Mesothelial cell of epicardium (in vitro differentiated cells): ENCODE measurements at regions not wholly inside any gene's neighbourhood (a gene's known extent, or its start where the extent isn't known, plus 50 kb on each side); places are given as distances from the start of the nearest gene placed in this dataset.

Experiments used
- DNase-seq, 2 experiments: peaks; one replicate each; pipeline ENCODE4 v3.0.0; 2021; ENCODE audit warnings: low spot score in 2 of 2; ENCODE audit not compliant: unreplicated experiment in 2 of 2
- H3K27ac Mint-ChIP-seq: 2 replicates; pipeline ENCODE4 v1.8.0; 2021; ENCODE audit warnings: mixed read lengths
- H3K27me3 Mint-ChIP-seq: 2 replicates; pipeline ENCODE4 v1.8.0; 2021; ENCODE audit warnings: low read depth, mixed read lengths
- H3K36me3 Mint-ChIP-seq: 2 replicates; pipeline ENCODE4 v1.8.0; 2021; ENCODE audit warnings: mixed read lengths
- H3K4me1 Mint-ChIP-seq: 2 replicates; pipeline ENCODE4 v1.8.0; 2021; ENCODE audit warnings: mixed read lengths
- H3K4me3 Mint-ChIP-seq: 2 replicates; pipeline ENCODE4 v1.8.0; 2021; ENCODE audit warnings: mild to moderate bottlenecking, moderate library complexity, mixed read lengths
- H3K9me3 Mint-ChIP-seq: 2 replicates; pipeline ENCODE4 v1.8.0; 2021; ENCODE audit warnings: mixed read lengths
- CTCF ChIP-seq: fragments of 200-600 bp; sonication (generic); IDR thresholded peaks from one replicate; pipeline ENCODE4 v1.5.0; 2021; ENCODE audit warnings: antibody characterized with exemption; ENCODE audit not compliant: unreplicated experiment

- Mint-ChIP-seq H3K4me3 (no peak overlapping the region), H3K27me3 (no peaks in the 10 kb centered on the region), H3K27ac (no peak overlapping the region), H3K9me3 (peaks cover 35% of the 10 kb centered on the region), H3K36me3 (peaks cover 3% of the 10 kb centered on the region), H3K4me1 (no peaks in the 10 kb centered on the region)
- DNase-seq, result no peak
- no peak for TF ChIP-seq CTCF
Measured at GRCh38 chr4:136946307-136946907, 585.9 kb downstream of the PCDH18 start.

- no peak overlapping the region for H3K4me3 Mint-ChIP-seq
- peaks cover 9% of the 10 kb centered on the region for H3K4me1 Mint-ChIP-seq
- H3K27ac Mint-ChIP-seq, result no peak overlapping the region
- H3K27me3 Mint-ChIP-seq, result no peaks in the 10 kb centered on the region
- no peak for TF ChIP-seq CTCF
- DNase-seq, result no peak
- no peaks in the 10 kb centered on the region for H3K36me3 Mint-ChIP-seq
- no peaks in the 10 kb centered on the region for H3K9me3 Mint-ChIP-seq
Measured at GRCh38 chr4:136939781-136940180, 592.5 kb downstream of the PCDH18 start.

- H3K27me3 Mint-ChIP-seq, result no peaks in the 10 kb centered on the region
- no peak overlapping the region for H3K4me3 Mint-ChIP-seq
- no peak for DNase-seq
- no peak overlapping the region for H3K27ac Mint-ChIP-seq
- TF ChIP-seq CTCF, result no peak
- H3K36me3 Mint-ChIP-seq, result no peaks in the 10 kb centered on the region
- peaks cover 16% of the 10 kb centered on the region for H3K4me1 Mint-ChIP-seq
- H3K9me3 Mint-ChIP-seq, result no peaks in the 10 kb centered on the region
Measured at GRCh38 chr4:136935871-136936270, 596.4 kb downstream of the PCDH18 start.

GRCh38 chr4:136935305-136935704 lies 597.0 kb downstream of the PCDH18 start:
- no peak for TF ChIP-seq CTCF
- Mint-ChIP-seq H3K36me3 (no peaks in the 10 kb centered on the region), H3K27ac (no peak overlapping the region), H3K4me1 (peaks cover 16% of the 10 kb centered on the region), H3K9me3 (no peaks in the 10 kb centered on the region), H3K4me3 (no peak overlapping the region), H3K27me3 (no peaks in the 10 kb centered on the region)
- no peak for DNase-seq

- Mint-ChIP-seq H3K4me3 (no peak overlapping the region), H3K27me3 (no peaks in the 10 kb centered on the region), H3K9me3 (peaks cover 6% of the 10 kb centered on the region), H3K36me3 (no peaks in the 10 kb centered on the region), H3K4me1 (peaks cover 16% of the 10 kb centered on the region), H3K27ac (no peak overlapping the region)
- DNase-seq, result no peak
- TF ChIP-seq CTCF, result no peak
Measured at GRCh38 chr4:136934601-136935000, 597.7 kb downstream of the PCDH18 start.

GRCh38 chr4:136931781-136932180 lies 600.5 kb downstream of the PCDH18 start:
- Mint-ChIP-seq H3K27me3 (no peaks in the 10 kb centered on the region), H3K4me3 (no peak overlapping the region), H3K27ac (no peak overlapping the region), H3K4me1 (peaks cover 16% of the 10 kb centered on the region), H3K36me3 (peaks cover 1% of the 10 kb centered on the region), H3K9me3 (peaks cover 12% of the 10 kb centered on the region)
- DNase-seq, result no peak
- TF ChIP-seq CTCF, result no peak
